ENCODE measurements at regions not wholly inside any gene's neighbourhood (a gene's known extent, or its start where the extent isn't known, plus 50 kb on each side); places are given as distances from the start of the nearest gene placed in this dataset.
"Not testable (repeated sequence)": the region's sequence is repeated elsewhere in the genome, so short reads cannot be mapped to it uniquely, and the experiment has no call there.

DNA sequence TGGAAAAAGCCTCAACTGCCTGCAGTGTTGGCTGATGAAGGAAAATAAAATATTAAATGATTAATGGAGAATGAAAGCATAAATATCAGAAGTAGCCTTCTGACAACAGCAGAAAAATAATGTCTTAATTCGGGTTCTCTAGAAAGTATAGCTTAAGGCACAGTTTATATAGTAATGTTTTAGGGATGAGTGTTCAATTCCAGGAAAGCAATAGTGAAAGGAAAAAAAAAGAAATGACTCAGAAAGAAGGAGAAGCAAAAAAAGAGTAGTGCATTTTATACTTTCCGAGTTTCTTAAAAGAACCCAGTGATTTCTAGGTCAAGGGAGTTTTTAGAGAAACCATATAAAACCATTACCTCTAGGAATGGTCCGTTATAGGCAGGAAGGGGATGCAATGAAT is 137.3 kb downstream of the HTR1B start:
- intact Hi-C loops (cut with micrococcal nuclease), result no loop called here

DNA sequence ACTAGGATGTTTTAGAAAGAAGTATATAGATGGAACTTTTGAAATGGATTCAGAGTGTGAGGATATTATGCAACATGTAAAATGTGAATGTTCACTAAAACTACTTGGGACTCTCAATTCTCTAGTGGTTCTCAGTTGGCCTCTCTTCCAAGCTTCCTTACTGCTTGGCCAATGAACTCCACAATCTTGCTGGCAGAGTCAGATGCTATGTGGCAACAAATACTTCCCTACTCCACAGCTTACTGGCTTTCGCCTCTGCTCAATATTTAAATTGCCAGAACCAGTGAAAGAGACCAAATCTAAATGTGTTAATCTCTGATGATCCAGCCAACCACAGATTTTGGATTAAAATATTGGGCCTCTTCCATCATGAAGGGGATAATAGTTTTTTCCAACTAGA is 138.4 kb downstream of the HTR1B start:
- intact Hi-C loops (cut with micrococcal nuclease), result no loop called here

DNA sequence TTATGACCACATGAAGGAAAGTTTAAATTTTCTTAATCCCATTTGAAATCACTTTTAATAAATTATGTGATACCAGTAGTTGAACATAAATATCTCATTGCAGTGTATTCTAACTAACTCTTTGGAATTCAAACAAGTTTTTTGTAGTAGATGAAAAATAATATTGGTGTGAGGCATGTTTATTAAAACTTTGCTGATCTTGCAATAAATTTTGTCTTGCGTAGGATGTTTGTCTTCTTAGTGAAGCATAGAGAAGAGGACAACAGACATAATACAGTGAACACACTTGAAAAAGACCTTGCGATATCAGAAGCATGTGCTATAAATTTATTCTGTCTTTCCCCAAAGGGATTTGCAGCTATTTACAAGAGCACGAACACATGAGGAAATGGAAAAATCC is 140.7 kb downstream of the HTR1B start:
- intact Hi-C loops (cut with micrococcal nuclease), result no loop called here

DNA sequence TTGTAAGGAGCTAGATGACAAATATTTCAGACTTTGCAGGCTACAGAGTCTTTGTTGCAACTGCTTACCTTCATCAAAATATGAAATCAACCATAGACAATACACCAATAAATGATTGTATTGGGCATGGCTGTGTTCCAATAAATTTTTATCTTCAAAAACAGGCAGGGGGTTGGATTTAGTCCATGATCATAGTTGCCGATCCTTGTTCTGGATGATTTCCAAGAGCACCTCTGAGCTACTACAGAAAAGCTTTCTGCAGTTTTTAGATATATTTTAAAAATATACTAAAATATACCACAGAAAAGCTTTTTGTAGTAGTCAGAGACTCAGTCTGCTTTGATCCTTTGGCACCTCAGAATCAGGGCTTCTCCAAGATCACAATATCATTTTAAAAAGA is 145.0 kb downstream of the HTR1B start:
- intact Hi-C loops (cut with micrococcal nuclease), result no loop called here

DNA sequence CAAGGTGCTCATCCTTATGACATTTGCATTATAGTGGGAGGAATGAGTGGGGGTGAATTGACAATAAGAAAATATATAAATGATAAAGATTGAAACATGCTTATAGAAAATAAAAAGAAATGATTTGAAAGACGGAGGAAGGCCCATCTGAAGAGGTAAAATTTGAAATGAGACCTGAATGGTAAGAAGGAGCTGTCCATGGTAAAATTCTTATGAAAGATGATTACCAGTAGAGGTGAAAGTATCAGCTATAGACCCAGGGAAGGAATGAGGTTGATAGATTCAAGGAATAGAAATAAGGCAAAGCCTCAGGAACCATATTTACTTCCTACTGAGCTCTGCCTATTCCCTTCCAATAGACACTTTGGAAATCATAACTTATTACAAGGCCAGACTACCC is 149.7 kb downstream of the HTR1B start:
- intact Hi-C loops (cut with micrococcal nuclease), result no loop called here

DNA sequence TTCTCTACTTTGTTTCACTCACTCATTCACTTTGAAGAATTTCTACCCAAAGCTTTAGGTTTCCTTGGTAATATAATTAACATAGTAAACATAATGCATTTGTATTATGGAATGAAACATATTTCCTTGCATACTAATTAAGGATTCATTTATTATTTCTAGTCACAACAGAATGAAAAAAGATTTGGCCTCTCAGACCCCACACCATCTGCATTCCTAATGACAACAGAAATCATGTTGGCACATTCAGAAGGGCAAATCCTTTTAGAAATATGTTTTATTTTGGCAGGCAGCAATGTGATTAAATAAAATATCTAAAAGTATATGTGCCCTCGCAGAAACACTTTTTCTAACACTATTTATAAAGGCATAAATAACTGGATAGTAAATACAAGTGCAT is 163.4 kb downstream of the HTR1B start:
- intact Hi-C loops (cut with micrococcal nuclease), result no loop called here

DNA sequence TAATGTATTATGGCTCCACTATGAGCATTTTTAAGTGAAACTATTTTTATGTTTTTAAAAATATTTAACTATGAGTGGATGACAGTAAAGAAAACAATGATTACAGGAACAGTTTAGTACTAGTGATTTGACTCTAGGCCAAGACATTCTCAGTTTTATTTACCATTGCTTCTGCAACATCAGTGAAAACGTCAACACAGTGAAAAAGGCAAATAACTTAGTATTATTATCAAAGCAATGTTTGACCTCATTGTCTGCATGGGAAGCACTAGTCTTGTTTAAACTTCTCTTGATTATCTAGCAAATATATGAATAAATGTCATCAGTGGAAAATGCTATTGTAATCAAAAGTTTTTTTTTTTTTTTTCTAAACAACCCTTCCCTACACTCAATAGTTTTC is 165.0 kb downstream of the HTR1B start:
- intact Hi-C loops (cut with micrococcal nuclease), result no loop called here

DNA sequence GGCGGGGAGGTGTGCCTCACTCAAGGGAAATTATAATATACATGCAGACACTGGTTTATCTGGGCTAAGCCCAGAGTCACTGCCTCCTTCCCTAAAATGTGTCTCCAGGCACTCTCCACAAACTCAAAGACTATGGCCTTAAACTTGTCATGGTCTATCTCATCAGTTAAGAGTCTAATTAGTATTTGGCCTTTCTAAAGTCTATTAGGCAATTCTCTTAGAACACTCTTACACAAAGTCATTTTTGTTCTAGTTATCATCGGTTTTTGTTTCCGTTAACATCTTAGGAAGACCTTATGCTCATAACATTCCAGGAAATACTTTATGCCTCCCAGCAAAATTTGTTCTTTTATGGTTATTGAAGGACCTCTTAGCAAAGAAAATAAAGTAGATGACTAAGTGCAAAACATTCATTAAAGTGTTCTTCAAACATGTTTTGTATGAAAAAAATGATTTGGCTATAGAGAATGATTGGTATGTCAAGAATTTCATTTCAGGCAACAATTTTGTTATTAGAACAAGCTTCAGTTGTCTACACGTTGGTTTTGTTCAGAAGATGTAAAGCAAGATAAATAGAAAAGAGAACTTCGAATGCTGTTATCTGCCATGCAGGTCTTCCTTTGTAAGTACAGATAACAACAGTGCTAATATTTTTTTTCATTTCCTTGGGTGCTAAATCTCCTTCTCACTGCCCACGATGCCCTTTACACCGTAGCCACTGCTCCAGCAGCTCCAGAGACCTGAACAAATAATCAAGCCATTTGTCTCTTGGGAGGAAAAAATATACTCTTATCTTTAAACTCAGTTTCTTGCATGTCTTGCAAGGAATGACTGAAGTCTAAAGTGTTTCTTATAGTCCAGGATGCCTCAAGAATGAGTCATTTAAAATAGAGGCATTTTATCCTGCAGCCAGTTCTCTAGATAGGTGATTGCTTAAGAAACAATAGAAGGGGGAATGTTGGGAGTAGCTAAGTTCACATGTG is 170.4 kb downstream of the HTR1B start:
- intact Hi-C loops (cut with micrococcal nuclease), result no loop called here

DNA sequence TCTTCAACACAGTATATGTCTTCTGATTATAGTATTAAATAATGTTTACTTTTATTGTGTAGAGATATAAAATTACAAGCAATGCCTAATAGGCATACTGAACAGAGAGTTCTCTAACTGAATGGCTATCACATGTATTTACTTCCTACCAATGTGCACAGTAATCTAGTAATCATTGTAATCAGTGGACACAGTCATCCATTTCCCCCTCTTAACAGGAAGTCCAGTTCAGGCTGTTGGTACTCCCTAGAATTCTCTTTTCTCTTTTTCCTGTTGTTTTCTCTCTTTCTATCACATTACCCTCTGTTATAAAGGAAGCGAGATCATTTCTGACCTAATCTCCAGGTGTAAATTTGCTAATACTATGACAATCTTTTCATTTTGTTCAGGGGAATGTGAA is 172.5 kb downstream of the HTR1B start:
- intact Hi-C loops (cut with micrococcal nuclease), result no loop called here

DNA sequence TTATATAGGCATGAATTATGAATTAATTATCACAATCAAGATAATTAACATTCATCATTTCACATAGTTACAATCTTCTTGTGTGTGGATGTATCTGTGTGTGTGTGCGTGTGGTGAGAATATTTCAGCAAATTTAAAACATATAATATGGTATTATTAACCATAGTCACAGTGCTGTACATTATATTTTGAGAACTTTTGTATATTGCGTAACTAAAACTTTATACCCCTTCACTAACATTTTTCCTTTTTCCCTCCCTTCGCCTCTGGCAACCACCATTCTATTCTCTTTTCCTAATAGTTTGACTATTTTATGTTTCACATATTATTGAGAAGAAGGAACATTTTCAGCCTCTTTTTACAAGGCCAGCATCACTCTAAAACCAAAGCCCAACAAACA is 176.8 kb downstream of the HTR1B start:
- intact Hi-C loops (cut with micrococcal nuclease), result no loop called here

DNA sequence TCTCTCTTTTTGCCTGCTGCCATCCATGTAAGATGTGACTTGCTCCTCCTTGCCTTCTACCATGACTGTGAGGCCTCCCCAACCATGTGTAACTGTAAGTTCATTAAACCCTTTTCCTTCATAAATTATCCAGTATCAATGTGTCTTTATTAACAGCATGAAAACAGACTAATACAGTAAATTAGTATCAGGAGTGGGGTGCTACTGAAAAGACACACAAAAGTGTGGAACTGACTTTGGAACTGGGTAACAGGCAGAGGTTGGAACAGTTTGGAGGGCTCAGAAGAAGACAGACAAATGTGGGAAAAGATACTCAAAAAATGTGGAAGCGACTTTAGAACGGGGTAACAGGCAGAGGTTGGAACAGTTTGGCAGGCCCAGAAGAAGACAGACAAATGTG is 189.4 kb downstream of the HTR1B start:
- intact Hi-C loops (cut with micrococcal nuclease), result no loop called here

DNA sequence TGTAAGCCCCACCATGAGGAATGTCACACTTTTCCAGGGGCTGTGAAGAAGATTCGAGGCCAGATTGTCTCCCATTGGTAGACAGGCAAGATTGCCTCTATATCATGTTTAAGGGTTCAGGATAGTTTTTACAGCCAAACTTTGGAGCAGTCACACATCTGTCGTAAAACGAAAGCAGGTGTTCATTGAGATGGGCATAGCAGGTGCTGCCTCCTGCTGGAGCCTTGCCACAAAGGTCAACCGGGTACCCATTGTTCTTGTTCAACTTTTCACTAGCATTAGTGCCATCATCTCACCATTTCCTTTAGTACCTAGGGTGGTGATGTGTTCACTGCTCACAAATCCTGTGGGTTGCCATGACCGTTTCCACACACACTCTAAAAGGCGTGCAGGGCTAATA is 198.3 kb downstream of the HTR1B start:
- intact Hi-C loops (cut with micrococcal nuclease), result no loop called here

DNA sequence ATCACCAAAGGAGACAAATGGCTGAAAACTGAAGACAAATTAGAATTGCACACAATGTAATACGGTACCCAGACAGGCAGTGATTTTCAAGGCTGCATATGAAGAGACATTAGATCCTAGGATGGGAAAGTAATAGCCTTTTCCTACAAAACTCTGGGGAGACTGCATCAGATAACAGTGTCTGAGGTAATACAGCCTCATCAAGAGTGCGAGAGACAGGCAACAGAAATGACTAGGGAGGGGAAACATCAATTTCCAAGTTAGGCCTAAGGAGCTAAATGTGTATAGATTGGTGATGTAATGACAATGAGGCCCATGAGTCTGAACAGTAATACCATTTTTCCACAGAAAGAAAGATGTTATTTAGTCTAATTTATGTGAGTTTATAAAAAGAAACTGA is 200.3 kb downstream of the HTR1B start:
- intact Hi-C loops (cut with micrococcal nuclease), result no loop called here

DNA sequence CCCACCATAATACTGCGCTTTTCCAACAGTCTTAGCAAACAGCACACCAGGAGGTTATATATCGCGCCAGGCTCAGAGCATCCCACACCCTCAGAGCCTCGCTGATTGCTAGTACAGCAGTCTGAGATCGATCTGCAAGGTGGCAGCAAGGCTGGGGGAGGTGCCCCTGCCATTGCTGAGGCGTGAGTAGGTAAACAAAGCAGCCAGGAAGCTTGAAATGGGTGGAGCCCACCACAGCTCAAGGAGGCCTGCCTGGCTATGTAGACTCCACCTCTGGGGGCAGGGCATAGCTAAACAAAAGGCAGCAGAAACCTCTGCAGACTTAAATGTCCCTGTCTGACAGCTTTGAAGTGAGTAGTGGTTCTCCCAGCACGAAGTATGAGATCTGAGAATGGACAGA is 211.5 kb downstream of the HTR1B start:
- intact Hi-C loops (cut with micrococcal nuclease), result not testable (repeated sequence)

DNA sequence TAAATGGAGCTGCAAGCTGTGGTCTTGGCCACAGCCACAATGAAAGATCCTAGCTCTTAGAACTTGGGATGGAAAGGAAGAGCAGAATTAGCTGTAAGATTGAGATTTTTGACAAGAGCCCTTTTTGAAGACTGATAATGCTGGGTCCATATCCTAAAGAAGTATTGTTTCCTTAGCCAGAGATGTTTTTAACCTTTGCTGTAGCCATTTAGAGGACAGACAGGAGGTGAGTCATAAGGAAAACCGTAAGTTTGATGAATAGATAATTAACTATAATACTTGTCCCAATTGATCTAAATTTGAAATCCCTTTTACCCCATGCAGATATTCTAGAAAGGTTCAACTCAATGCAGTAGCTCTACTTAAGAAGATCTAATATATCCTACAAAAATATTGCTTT is 213.7 kb downstream of the HTR1B start:
- intact Hi-C loops (cut with micrococcal nuclease), result no loop called here

DNA sequence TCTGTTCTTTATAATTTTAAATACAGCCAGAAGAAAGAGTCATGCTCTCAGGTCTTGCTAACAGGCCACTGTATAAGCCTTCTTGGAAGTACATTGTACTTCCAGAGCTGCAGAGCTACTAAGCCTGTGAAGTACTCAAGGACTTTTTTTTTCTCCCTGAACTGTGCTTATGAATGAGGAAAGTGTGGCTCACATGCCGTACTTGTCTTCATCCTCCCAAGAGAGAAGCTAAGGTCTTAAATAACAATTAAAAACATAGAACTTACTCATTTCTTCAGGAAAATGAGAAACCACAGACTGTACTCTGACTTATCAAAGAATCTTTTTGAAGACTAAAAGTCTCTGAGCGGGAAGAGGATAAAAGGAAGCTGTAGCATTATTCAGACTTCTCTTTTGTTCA is 218.3 kb downstream of the HTR1B start:
- intact Hi-C loops (cut with micrococcal nuclease), result no loop called here

DNA sequence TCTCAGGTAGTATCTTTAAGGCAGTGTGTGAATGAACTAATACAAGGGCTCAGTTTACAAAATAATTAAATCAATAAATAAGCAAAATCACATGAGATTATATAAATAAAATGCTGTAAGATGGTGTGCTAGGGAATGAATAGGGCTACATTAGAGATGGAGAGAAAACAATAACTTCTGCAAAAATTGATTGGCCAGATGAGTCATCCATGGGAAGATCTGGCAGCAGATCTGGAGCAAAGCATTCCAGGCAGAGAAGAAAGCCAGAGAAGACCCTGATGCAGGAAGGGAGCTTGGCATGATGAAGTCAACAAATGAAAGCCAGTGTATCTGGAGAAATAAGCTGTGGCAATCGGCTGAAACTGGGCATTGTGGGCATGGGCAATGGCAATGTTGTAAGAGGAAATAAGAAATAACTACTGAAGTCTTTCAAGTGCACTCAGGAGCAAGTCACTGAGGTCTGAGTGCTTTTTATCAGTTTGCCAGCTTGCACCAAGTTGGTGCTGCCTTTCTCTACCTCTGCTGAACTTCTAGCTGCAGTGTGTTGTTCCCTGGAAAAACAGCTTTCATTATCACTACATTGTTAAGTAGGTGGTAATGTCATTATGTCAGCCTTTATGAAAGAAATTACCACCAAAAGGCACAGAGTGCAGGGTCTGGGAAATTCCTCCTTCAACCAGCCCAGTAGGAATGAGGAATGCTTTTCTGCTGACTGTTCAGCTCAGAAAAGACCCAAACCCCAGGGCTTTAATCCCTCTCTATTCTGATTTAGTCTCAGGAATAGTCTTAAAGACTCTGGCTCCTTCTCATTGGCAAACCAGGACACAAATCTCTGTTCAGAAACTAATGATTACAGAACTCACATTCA is 231.6 kb downstream of the HTR1B start:
- intact Hi-C loops (cut with micrococcal nuclease), result no loop called here

DNA sequence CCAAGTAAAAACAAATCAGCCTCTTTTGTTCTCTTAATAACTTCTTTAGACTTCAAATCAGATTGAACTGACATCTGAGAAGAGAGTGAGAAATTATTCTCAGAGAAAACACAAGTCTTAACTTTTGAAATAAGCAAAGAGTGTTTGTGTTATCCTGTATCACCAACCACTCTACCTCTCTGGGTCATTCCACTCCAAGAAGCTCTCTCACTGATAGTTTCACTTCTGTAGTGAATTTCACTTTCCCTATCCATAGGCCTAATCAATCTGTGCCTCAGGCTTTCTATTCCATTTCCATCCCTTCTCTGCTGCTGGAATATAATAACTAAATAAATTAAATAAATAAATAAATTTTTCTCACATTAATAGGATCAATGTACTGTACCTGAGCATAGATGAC is 235.0 kb downstream of the HTR1B start:
- intact Hi-C loops (cut with micrococcal nuclease), result no loop called here

DNA sequence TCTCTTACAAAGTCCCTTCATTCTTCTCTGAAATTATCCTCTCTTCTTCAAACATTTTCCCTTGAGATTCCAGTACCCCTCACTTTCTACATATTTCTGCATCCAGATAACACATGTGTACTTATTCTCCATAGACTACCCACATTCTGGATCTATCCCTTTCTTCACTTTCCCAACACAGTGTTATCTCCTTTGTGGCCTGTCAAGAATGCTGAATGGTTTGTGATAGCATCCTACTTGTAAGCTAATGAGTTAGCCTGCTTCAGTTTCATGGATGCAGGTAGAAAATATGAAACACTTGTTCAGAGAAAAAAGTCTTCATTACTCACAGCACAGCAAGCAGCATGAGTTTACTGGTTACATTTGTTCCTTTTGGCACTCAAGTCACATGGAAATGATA is 245.4 kb downstream of the HTR1B start:
- intact Hi-C loops (cut with micrococcal nuclease), result no loop called here

DNA sequence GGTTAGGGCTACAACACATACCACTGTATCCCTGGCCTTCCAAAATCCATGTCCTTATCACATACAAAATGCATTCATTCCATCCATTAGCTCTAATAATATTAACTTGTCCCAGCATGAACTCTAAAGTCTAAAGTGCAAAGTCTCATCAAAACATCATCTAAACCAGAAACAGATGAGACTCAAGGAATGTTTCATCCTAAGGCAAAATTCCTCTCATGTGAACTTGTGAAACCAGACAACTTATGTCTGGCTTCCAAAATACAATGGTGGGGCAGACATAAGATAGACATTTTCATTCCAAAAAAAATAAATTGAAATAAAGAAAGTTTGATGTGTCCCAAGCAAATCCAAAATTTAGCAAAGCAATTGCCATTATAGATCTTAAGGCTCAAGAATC is 257.4 kb downstream of the HTR1B start:
- intact Hi-C loops (cut with micrococcal nuclease), result no loop called here

DNA sequence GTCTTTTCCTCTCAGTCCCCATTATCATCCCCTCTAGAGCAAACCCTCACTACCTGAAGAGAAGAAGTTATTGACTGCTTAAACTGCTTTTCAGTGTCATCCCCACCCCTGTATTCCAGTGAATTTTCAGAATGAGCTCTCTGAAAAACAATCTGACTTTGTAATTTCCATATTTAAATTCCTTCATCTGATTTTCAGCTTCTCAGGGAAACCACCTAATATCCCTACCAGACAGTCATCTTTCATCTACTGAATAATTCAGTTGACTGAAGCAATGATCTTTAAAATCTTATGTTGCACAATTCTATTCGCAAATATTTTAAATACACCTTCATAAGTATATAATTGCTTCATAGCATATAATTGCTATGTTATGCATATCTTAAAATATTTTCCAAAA is 258.7 kb downstream of the HTR1B start:
- intact Hi-C loops (cut with micrococcal nuclease), result no loop called here

DNA sequence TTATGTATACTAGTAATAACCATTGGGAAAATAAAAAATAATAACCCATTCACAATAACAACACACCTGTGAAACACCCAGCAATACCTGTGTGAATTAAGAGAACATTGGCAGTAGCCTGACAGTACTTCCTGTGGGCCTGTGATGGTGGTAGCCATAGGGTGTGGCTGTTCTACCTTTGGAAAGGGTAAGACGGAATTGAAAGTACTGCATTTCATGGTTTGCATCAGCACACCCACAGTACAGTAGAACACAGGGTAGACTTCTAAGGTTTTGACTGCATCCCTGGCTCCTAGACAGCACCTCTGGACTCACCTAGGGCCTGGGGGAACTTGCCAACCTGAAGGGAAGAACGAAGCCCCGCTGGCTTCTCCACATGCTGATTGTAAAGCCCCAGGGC is 279.8 kb downstream of the HTR1B start:
- intact Hi-C loops (cut with micrococcal nuclease), result no loop called here

DNA sequence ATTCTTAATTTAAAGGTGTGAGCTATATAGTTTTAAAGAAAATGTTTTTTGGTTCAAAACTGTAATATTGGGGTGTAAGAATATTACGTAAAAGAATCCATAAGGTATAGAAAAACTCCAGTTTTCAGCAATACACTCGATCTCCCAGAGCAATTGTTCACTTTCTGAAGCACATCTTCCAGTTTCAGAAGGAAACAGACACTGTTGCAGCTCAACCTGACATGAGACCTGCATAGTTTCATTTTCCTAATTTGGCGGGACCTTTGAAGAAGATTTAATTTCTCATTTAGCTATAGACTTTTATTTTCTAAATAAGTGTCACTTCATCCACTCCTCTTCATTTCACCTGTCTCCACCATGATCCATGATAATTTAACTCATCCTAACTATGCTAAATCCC is 281.5 kb downstream of the HTR1B start:
- intact Hi-C loops (cut with micrococcal nuclease), result no loop called here

All from T-helper 1 cell treated with Interleukin-12 subunit alpha and Interleukin-12 subunit beta and Interleukin-4 antibody, amounts not matched to agents 30 ng/mL and 1 ng/mL, for 36 hours (primary cell).